Endothelial cell (in vitro differentiated cells): ENCODE measurements at regions not wholly inside any gene's neighbourhood (a gene's known extent, or its start where the extent isn't known, plus 50 kb on each side); places are given as distances from the start of the nearest gene placed in this dataset.

Source experiments
- DNase-seq: peaks from one replicate; pipeline ENCODE4 v3.0.0; 2021; ENCODE audit warnings: low spot score
- H3K27ac Mint-ChIP-seq: one replicate; pipeline ENCODE4 v1.8.0; 2021; ENCODE audit warnings: mixed read lengths, inconsistent platforms; ENCODE audit not compliant: unreplicated experiment
- H3K27me3 Mint-ChIP-seq: one replicate; pipeline ENCODE4 v1.8.0; 2021; ENCODE audit warnings: mild to moderate bottlenecking, moderate library complexity, mixed read lengths, inconsistent platforms; ENCODE audit not compliant: unreplicated experiment
- H3K36me3 Mint-ChIP-seq: one replicate; pipeline ENCODE4 v1.8.0; 2021; ENCODE audit warnings: mild to moderate bottlenecking, low read depth, mixed read lengths, inconsistent platforms; ENCODE audit not compliant: unreplicated experiment
- H3K4me1 Mint-ChIP-seq: one replicate; pipeline ENCODE4 v1.8.0; 2021; ENCODE audit warnings: mild to moderate bottlenecking, mixed read lengths, inconsistent platforms; ENCODE audit not compliant: unreplicated experiment
- H3K4me3 Mint-ChIP-seq: one replicate; pipeline ENCODE4 v1.8.0; 2021; ENCODE audit warnings: mild to moderate bottlenecking, mixed read lengths, inconsistent platforms; ENCODE audit not compliant: unreplicated experiment
- H3K9me3 Mint-ChIP-seq: one replicate; pipeline ENCODE4 v1.8.0; 2021; ENCODE audit warnings: mixed read lengths, inconsistent platforms; ENCODE audit not compliant: unreplicated experiment
- CTCF ChIP-seq: fragments of 200-600 bp; sonication (generic); IDR thresholded peaks from one replicate; pipeline ENCODE4 v1.5.0; 2021; ENCODE audit warnings: antibody characterized with exemption; ENCODE audit not compliant: unreplicated experiment

GRCh38 chr3:168583977-168584376 is 488.3 kb upstream of the GOLIM4 start:
- no peaks in the 10 kb centered on the region for H3K9me3 Mint-ChIP-seq
- no peak for TF ChIP-seq CTCF
- H3K4me3 Mint-ChIP-seq: no peak overlapping the region
- peaks cover 9% of the 10 kb centered on the region for H3K4me1 Mint-ChIP-seq
- H3K36me3 Mint-ChIP-seq: no peaks in the 10 kb centered on the region
- H3K27ac Mint-ChIP-seq: no peak overlapping the region
- H3K27me3 Mint-ChIP-seq: no peaks in the 10 kb centered on the region
- DNase-seq: no peak

- H3K27ac Mint-ChIP-seq: no peak overlapping the region
- no peaks in the 10 kb centered on the region for H3K36me3 Mint-ChIP-seq
- no peak for DNase-seq
- H3K4me3 Mint-ChIP-seq: no peak overlapping the region
- no peaks in the 10 kb centered on the region for H3K9me3 Mint-ChIP-seq
- no peaks in the 10 kb centered on the region for H3K27me3 Mint-ChIP-seq
- peaks cover 8% of the 10 kb centered on the region for H3K4me1 Mint-ChIP-seq
- no peak for TF ChIP-seq CTCF
These were observed 486.8 kb upstream of the GOLIM4 start for GRCh38 chr3:168582503-168582902.

GRCh38 chr3:168581771-168582225 is 486.1 kb upstream of the GOLIM4 start:
- peaks cover 8% of the 10 kb centered on the region for H3K4me1 Mint-ChIP-seq
- TF ChIP-seq CTCF: no peak
- no peak overlapping the region for H3K27ac Mint-ChIP-seq
- H3K27me3 Mint-ChIP-seq: no peaks in the 10 kb centered on the region
- H3K36me3 Mint-ChIP-seq: no peaks in the 10 kb centered on the region
- no peaks in the 10 kb centered on the region for H3K9me3 Mint-ChIP-seq
- DNase-seq: no peak
- no peak overlapping the region for H3K4me3 Mint-ChIP-seq

GRCh38 chr3:168579010-168579409 is 483.3 kb upstream of the GOLIM4 start:
- DNase-seq: no peak
- Mint-ChIP-seq H3K27me3 (no peaks in the 10 kb centered on the region), H3K4me1 (peaks cover 4% of the 10 kb centered on the region), H3K4me3 (no peak overlapping the region), H3K36me3 (no peaks in the 10 kb centered on the region), H3K27ac (no peak overlapping the region), H3K9me3 (no peaks in the 10 kb centered on the region)
- no peak for TF ChIP-seq CTCF

GRCh38 chr3:168575750-168576149 is 480.0 kb upstream of the GOLIM4 start:
- no peak for TF ChIP-seq CTCF
- Mint-ChIP-seq H3K27ac (no peak overlapping the region), H3K27me3 (no peaks in the 10 kb centered on the region), H3K9me3 (no peaks in the 10 kb centered on the region), H3K4me1 (no peaks in the 10 kb centered on the region), H3K36me3 (no peaks in the 10 kb centered on the region), H3K4me3 (no peak overlapping the region)
- no peak for DNase-seq
